Astrocyte of the spinal cord (primary cell): ENCODE measurements at regions not wholly inside any gene's neighbourhood (a gene's known extent, or its start where the extent isn't known, plus 50 kb on each side); places are given as distances from the start of the nearest gene placed in this dataset.

ENCODE experiments used
- DNase-seq: peaks from one replicate; pipeline ENCODE4 v3.0.0; 2011; ENCODE audit warnings: low read depth, low spot score
- H3K4me3 ChIP-seq: 2 replicates; pipeline ENCODE4 v1.5.1; 2011; ENCODE audit warnings: low read depth, mild to moderate bottlenecking, low read length, moderate library complexity
- CTCF ChIP-seq: IDR thresholded peaks from 2 replicates; pipeline ENCODE4 v1.5.1; 2012; ENCODE audit warnings: low read depth, mild to moderate bottlenecking, low read length, inconsistent platforms
- in situ Hi-C: cut with HindIII; loops from 2 replicates; pipeline ENCODE4 v1.10.0; 2017; ENCODE audit warnings: low sequenced_read_pairs

GRCh38 chr4:137129441-137129840 lies 402.9 kb downstream of the PCDH18 start:
- H3K4me3 ChIP-seq, result no peak overlapping the region
- in situ Hi-C loops, result no loop called here
- DNase-seq, result no peak
- no peak for TF ChIP-seq CTCF

GRCh38 chr4:137125011-137125410 lies 407.3 kb downstream of the PCDH18 start:
- peak; percentile 31 for DNase-seq
- TF ChIP-seq CTCF, result no peak
- H3K4me3 ChIP-seq, result peak overlapping the region; percentile 29
- in situ Hi-C loops, result no loop called here

- H3K4me3 ChIP-seq, result peak overlapping the region; percentile 29
- in situ Hi-C loops, result no loop called here
- DNase-seq, result peak; percentile 73
These were observed 407.9 kb downstream of the PCDH18 start for GRCh38 chr4:137124278-137124932.

GRCh38 chr4:137122876-137123275 lies 409.4 kb downstream of the PCDH18 start:
- H3K4me3 ChIP-seq, result no peak overlapping the region
- DNase-seq, result no peak
- in situ Hi-C loops, result no loop called here
- TF ChIP-seq CTCF, result no peak

More at GRCh38 chr4:137124278-137124932, 407.9 kb downstream of the PCDH18 start:
- TF ChIP-seq CTCF, result peak; percentile 58

- in situ Hi-C loops, result no loop called here
- TF ChIP-seq CTCF, result no peak
These were observed 416.1 kb downstream of the PCDH18 start for GRCh38 chr4:137116144-137116543.

GRCh38 chr4:137106733-137107132 lies 425.6 kb downstream of the PCDH18 start:
- no peak for TF ChIP-seq CTCF
- DNase-seq, result no peak
- no peak overlapping the region for H3K4me3 ChIP-seq
- in situ Hi-C loops, result no loop called here

More at GRCh38 chr4:137116144-137116543, 416.1 kb downstream of the PCDH18 start:
- DNase-seq, result peak; percentile 3
- no peak overlapping the region for H3K4me3 ChIP-seq
